Raji (cell line): ENCODE measurements at regions not wholly inside any gene's neighbourhood (a gene's known extent, or its start where the extent isn't known, plus 50 kb on each side); places are given as distances from the start of the nearest gene placed in this dataset.

ENCODE experiments used
- POLR2A ChIP-seq: IDR thresholded peaks from 2 replicates; pipeline ENCODE4 v1.6.1; 2011; ENCODE audit warnings: low read depth, low read length, control low read depth; ENCODE audit not compliant: insufficient read depth

DNA sequence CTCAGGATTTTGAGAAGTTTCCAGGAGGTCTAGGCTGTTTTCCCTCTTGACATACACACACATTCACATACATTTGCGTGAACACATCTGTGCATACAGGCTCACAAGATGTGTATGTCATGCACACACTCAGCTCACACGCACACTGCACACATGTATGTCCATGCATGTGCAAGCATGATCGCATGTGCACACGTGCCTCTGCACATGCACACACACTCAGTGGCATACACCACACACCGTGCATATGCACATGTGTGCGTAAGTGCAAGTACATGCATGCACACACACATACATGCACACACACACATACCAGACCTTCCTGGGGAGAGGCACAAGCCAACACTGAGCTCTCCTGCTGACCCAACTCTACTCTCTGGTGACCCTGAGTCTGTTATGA lies 171.4 kb downstream of the RBFOX3 start:
- TF ChIP-seq POLR2A: no peak

DNA sequence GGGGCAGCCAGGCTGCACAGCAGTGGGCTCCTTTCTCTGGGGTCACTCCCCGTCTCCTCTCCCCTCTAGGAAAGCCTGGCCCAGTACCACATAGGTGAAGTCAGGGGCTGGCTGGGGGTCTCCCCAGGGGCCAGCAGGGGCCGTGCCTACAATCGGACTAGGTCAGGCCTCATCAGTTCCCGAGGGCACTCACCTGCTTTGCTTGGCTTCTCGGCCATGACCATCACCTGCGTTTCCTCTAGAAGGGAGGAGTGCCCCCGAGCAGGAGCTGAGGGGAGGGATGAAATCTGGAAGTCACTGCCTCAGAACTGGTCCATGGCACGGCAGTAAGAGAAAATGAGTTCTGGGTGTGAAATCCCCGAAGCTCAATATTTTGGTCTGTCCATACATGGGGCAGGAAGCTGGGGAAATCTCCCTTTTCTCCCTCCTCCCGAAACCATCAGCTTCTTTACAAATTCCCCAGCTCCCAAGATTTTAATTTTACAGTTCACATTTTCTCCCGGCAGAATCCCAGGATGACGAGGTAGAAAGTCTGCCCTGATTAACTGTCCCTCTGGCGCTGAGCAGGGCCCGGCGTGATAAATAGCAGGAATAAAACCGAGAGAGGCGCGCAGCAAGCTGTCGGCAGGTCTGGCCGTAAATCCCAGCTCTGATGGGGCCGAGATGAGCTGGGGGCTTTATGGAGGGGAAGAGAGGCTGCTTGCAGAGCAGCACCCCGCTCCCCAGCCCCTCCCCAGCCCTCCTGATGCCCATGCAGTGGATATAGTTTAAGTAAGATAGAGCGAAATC lies 172.1 kb downstream of the RBFOX3 start:
- no peak for TF ChIP-seq POLR2A

DNA sequence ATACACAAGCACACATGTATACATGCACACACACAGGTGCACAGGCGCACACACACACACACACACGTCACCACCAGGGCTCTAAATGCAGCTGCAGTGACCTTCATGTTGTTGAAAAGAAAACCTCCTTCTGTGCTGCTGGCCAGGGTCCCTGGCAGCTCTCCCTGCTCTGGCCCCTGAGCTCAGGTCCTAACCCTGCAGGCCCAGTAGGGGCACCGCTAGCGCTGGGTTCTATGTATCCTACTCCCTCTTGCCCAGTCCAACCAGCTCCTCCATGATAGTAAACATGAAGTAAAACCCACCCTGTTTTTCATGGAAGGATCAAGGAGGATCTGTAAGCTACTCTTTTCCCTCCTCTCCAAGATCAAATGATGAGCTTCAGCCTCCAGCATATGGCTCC lies 172.8 kb downstream of the RBFOX3 start:
- TF ChIP-seq POLR2A: no peak

DNA sequence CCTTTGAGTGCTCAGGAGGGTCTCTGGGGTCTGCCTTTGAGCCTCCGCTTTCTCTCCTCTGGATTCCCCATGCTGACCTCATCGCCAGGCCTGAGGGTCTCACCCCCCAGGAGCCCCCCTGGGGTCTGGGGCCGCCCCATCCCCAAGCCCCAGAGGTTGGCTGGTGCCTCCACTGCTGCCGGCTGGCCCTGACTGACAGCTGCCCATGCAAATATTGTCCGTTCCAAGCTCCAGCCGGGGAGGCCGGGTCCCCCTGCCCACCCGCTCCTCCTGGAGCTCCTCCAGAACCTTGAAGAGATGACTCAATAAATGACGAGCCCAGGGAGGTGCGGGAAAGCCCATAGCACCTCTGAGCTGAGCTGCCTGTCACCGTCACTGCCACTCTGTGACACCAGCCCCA lies 173.8 kb downstream of the RBFOX3 start:
- TF ChIP-seq POLR2A: no peak

DNA sequence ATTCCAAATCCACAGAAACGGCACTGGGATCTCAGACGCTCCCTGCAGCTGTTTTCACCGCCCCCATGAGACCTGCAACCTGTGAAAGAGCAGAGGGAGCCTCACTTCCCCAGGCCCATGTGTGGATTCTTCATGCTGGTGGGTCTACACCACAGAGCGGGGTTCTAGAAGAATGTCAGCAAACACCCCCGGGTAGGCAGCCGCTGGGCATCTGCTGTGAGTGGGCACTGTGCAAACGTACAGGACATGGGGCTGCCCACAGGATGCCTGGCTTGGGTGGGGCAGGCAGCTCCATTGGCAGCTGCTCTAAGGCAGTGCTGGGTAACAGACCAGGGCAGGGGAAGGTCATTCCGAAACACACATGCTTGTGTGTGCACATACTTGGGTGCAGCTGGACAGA lies 174.9 kb downstream of the RBFOX3 start:
- TF ChIP-seq POLR2A: no peak

DNA sequence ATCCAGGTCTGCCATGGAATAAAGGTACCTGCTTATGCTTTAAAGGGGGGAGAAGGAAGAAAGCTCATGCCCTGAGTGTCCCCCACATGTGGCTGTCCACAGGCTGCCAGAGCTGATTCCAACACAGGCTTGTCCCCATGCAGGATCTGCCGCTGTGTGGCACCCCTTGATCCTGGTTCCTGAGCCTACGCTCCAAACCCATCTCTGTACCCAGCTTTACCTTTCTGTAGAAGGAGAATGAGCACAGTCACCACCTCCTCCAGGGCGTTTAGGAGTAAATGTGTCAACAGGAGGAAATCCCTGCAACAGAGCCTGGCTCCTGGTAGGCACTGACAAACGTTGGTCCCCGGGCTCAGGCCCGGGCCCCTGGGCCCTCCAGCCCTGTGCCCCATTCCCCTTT lies 175.6 kb downstream of the RBFOX3 start:
- no peak for TF ChIP-seq POLR2A

DNA sequence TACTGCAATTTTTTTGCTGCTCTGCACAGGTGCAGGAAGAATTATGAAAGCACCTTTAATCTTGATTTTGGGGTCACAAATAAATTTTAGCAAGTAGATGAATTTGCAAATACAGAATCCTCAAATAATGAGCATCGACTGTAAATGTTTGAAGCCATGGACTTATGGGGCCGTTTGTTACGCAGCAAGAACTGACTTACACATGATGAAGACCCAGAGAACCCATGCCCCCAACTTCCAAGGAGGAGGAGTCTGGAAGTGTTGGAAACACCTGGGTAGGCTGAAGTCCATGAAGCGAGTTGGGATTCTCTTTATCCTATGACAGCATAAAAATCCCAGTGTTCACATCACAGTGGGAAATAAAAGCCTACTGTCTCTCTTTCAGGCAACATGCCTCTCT lies 176.6 kb downstream of the RBFOX3 start:
- no peak for TF ChIP-seq POLR2A

DNA sequence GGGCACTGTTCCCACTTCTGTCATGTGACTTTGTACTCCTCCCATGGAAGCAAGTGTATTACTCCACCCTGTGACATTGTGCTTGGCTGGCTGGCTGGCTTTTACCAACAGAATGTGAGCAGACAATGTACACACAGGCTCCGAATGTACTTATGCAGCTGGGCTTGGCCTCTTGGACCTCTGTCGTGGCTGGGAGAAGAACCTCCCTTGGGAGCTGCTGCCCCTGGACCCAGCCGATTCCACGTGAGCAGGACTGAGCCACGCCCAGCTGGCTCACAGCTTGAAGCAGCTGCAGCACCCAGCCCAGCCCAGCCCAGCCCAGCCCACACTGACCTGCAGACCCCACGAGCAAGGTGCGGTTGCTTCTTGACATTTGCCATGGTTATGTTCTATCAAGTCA lies 177.5 kb downstream of the RBFOX3 start:
- no peak for TF ChIP-seq POLR2A

DNA sequence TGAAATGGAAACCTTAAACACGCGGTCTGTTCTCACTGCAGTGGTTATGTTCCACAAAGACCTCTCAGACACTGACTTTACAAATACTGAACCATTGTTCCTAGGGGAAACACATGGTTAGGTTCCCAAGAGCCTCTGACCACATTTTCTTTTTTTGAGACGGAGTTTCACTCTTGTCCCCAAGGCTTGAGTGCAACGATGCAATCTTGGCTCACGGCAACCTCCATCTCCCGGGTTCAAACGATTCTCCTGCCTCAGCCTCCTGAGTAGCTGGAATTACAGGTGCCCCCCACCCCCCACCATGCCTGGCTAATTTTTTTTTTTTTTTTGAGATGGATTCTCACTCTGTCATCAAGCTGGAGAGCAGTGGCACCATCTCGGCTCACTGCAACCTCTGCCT lies 179.7 kb downstream of the RBFOX3 start:
- no peak for TF ChIP-seq POLR2A

DNA sequence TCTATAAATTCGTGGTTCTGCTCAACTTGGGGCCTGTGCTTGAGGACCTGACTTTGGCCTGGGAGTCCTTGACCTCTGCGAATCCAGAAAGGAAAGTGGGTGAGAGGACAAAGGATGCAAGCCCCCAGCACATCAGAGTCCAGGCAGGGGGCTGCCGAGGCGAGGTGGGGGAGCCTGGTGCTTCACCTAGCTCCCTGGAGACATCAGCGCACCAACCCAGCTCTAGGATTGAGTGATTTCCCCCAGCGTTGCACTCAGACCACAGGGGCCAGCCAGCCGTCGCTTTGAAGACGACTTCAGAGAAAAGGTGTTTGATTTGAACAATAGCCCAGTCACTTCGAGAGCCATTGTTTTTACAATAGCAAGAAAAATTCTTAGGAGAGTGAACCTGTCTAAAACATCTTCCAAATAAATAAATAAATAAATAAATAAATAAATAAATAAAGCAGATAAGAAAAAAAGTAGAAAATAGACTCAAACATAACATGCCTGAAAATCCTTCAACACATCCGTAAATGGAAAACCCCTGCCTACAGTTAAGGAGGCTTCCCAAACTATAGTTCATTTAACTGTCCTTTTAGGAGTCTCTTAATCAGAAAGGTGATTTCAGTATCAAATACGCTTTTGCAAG lies 180.9 kb downstream of the RBFOX3 start:
- TF ChIP-seq POLR2A: no peak

DNA sequence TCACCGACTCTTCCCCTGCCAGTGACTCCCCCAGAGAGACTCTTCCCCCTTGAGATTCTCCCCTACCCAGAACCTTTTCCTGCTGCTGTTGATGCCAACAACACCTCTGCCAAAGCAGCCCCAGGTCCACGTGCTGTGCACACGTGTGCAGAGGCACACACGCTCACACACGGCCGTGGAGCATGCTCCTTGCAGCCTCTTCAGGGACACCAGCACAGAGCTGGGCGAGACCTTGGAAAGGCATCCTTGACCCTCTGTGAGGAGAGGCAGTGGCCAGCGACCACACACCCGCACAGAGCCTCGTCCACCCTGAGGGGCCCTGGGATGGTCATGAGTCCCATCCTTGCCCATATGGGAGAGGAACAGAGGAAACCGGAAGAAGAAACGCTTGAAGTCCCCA lies 181.9 kb downstream of the RBFOX3 start:
- TF ChIP-seq POLR2A: no peak

DNA sequence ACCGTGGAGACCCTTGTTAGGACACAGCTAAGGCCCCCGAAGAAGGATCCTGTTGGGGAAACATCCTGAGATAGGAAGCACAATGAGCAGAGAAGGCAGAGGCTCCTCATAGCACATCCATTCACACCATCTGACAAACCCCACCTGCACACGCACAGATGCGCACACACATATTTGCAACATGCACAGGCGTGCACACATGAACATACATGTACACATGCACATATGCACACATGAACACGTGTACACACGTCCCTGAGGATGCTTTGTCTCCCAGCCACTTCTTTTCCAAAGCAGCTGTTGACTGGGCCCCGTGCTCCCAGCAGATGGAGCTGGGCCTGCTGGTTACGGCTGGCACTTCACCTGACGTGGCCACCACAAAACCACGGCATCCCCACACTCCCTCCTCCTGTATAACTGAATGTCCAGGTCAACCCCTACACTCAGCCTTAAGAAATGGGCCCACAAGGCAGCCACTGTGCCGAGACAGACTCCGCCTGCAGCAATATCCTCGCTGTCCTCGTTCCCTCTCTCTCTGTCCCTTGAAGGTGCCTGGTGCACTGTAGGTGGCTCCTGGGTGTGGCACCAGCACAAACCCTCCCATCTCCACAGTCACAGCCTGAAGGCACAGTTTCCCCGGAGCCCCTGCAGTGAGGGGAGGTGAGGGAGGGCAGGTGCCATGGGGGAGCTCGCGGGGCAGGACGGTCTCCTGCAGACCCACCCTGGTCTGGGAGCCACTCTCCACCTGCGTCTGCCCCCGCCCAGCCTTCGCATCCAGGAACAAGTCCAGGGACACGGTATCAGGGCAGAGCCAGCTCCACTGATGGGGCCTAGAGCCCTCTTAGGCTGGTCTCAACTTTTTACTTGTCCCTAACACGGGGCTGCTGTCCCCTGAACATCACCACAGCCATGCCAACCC lies 183.0 kb downstream of the RBFOX3 start:
- TF ChIP-seq POLR2A: no peak

DNA sequence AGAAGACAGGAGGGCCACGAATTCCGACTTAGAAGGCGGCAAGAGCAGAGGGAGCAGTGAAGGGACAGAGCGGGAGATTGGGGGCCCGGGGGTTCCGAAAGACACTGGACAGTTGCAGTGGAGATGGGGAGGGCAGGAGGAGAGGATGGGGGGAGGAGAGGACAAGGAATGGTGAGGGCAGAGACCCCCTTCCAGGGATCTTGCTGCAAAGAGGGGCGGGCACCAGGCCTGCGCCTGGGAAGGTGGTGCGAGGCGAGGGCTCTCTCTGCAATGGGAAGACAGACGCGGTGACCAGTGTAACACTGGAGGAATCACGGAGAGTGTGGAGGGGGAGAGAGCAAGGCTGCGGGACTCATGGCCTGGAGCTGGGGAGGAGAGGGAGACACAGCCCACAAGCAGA lies 185.2 kb downstream of the RBFOX3 start:
- no peak for TF ChIP-seq POLR2A

DNA sequence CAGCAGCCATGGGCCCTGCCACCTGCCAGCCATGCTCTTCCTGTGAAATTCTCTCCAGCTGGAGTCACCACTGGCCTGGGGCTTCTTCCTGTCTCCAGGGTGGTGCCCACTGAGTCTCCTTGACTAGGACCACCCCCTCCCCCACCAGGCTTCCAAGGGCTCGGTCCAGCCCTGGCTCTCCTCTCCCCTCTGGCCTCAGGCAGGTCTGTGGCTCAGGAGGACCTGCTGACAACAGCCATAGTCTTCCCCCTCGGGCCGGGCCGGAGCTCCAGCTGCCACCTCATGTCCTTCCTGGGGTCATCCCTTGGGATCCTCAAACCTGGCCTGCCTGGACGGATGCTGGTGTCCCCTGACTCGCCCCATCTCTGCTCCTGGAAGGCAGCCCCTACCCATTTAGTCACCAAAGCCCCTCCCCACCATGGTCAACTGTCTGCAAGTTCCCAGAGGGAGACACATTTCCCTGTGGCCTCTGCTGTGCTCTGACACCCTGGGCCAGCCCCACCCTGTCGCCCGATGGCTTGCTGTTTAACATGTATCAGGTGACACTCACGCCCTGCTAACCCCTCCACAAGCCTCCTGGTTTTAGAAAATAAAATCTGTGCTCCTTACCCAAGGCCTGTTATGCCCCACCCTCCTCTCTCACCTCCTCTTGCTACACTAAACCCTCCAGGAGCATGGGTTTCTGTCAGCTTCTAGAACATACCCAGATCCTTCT lies 186.2 kb downstream of the RBFOX3 start:
- TF ChIP-seq POLR2A: no peak

DNA sequence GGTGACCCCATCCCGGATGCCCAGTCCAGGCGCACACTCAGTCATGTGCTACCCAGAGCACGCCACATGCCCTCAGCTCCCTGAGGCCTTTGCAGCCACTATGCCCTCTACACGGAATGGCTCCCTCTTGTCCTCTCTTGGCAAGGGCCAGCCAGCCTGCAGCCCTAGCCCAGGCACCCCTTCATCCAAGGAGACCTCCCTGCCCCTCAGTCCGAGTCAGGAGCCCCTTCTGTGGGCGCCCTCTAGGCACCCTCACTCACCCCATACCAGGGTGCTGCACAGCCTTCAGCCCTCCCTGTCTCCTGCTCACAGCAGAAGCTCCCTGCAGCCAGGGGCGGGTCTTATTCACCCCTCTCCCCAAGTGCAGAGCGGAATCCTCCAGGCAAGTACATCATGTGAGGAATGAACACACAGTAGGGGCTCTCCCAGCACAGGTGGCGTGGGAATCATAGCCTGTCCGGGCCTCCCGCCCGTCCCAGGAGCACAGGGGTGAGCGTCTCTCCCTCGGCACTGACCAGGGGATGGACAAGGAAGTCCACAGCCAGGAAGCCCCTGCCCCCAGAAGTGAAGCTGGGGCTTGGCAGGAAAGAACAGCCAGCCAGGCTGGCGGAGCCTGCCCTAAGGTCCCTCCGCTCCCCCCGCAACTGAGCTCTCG lies 186.9 kb downstream of the RBFOX3 start:
- no peak for TF ChIP-seq POLR2A

DNA sequence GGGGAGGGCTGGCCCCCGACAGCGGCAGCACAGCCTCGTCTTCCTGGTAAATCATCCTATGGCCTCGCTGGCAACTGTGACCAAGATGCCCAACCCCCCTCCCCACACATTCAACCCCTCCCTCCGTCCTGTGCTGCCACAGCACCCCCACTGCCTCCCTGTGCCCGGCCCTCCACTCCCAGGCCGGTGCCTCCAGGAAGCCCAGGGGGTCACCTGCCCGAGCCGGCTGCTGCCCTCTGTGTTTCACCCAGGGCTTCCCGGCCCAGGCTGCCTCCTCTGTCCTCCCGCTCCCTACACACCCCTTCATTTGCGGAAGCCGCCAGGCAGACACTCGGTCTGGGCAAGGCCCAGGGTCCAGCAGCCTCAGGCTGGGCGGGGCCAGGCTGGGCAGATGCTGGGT lies 188.6 kb downstream of the RBFOX3 start:
- no peak for TF ChIP-seq POLR2A
